A549 (cell line): ENCODE measurements at regions not wholly inside any gene's neighbourhood (a gene's known extent, or its start where the extent isn't known, plus 50 kb on each side); places are given as distances from the start of the nearest gene placed in this dataset.

ENCODE experiments used
- ATAC-seq, 2 experiments: fragments of 200-7000 bp in 1 of 2; fragments of >200 bp in 1 of 2; cut with Nextera tagmentation in 1 of 2; cut with Tn5 transposase in 1 of 2; 3 replicates each; pipeline versions ENCODE4 v1.8.0 to v1.9.1; 2018 to 2020; ENCODE audit warnings: mild to moderate bottlenecking in 1 of 2, moderate library complexity in 1 of 2
- CTCF ChIA-PET: fragments of 300-600 bp; sonication (Branson Sonifier 250); formaldehyde crosslinking; extraction: SDS; loops from one replicate; lab custom pipeline; 2021; ENCODE audit warnings: antibody characterized with exemption, inconsistent platforms; lab: Yijun Ruan, JAX
- POLR2A ChIA-PET: fragments of 350-600 bp; formaldehyde crosslinking; extraction: SDS; loops from one replicate; lab custom pipeline; 2021; ENCODE audit warnings: antibody characterized with exemption, inconsistent platforms; lab: Yijun Ruan, JAX
- DNase-seq, 2 experiments: peaks; one replicate each; pipeline versions ENCODE4 v3.0.0 to v3.0.0-alpha.2; 2011 to 2016; ENCODE audit warnings: low read depth in 1 of 2, low spot score in 1 of 2
- FAIRE-seq: peaks from 2 replicates; lab custom pipeline; 2011; peaks lifted over from hg19 to GRCh38; lab: Jason Lieb, UNC
- H3K27ac ChIP-seq, 2 experiments: fragments of >200 bp; sonication (Bioruptor Twin); formaldehyde crosslinking; 3 replicates each; pipeline ENCODE4 v1.5.1; 2016 to 2017
- H3K4me1 ChIP-seq: fragments of >200 bp; sonication (Bioruptor Twin); formaldehyde crosslinking; 3 replicates; pipeline ENCODE4 v1.6.1; 2016
- H3K4me2 ChIP-seq: fragments of >200 bp; sonication (Bioruptor Twin); formaldehyde crosslinking; 3 replicates; pipeline ENCODE4 v1.6.1; 2016
- H3K4me3 ChIP-seq: fragments of >200 bp; sonication (Bioruptor Twin); formaldehyde crosslinking; 3 replicates; pipeline ENCODE4 v1.5.1; 2016
- H3K9me3 ChIP-seq: fragments of >200 bp; sonication (Bioruptor Twin); formaldehyde crosslinking; 3 replicates; pipeline ENCODE4 v1.6.1; 2016
- BHLHE40 ChIP-seq: IDR thresholded peaks from 2 replicates; pipeline ENCODE4 v1.6.1; 2012; ENCODE audit warnings: low read depth, low read length, inconsistent platforms
- CBX2 ChIP-seq: fragments of 200-600 bp; sonication (generic); IDR thresholded peaks from 2 replicates; pipeline ENCODE4 v1.6.1; 2016; ENCODE audit warnings: low read depth, mild to moderate bottlenecking, borderline replicate concordance
- CBX8 ChIP-seq: fragments of 200-600 bp; sonication (generic); IDR thresholded peaks from 2 replicates; pipeline ENCODE4 v1.6.1; 2016
- CHD2 ChIP-seq: fragments of 150-350 bp; IDR thresholded peaks from 2 replicates; pipeline ENCODE4 v1.6.1; 2014; ENCODE audit warnings: low read length; ENCODE audit not compliant: partially characterized antibody
- EHMT2 ChIP-seq: fragments of 200-600 bp; sonication (generic); IDR thresholded peaks from 2 replicates; pipeline ENCODE4 v1.6.1; 2016; ENCODE audit warnings: antibody characterized with exemption, low read depth, mild to moderate bottlenecking, moderate library complexity
- EP300 ChIP-seq, 2 experiments: fragments of >200 bp; sonication (Bioruptor Twin); formaldehyde crosslinking; IDR thresholded peaks; 2 replicates in 1 of 2; 3 replicates in 1 of 2; pipeline ENCODE4 v1.6.1; 2016 to 2017
- FOSB ChIP-seq: fragments of 250-450 bp; sonication (Bioruptor Pico); IDR thresholded peaks from 2 replicates; pipeline ENCODE4 v1.5.0; 2020; ENCODE audit warnings: mild to moderate bottlenecking, moderate library complexity
- FOXS1 ChIP-seq: fragments of 250-450 bp; sonication (Bioruptor Pico); IDR thresholded peaks from 2 replicates; pipeline ENCODE4 v1.5.0; 2020; ENCODE audit warnings: mild to moderate bottlenecking, moderate library complexity
- HEYL ChIP-seq: fragments of 250-450 bp; sonication (Bioruptor Pico); IDR thresholded peaks from 2 replicates; pipeline ENCODE4 v1.8.0; 2021; ENCODE audit warnings: mild to moderate bottlenecking, moderate library complexity
- HOXB13 ChIP-seq: fragments of 250-450 bp; sonication (Bioruptor Pico); IDR thresholded peaks from 2 replicates; pipeline ENCODE4 v1.5.0; 2020; ENCODE audit warnings: low read depth, mild to moderate bottlenecking, moderate library complexity
- JUN ChIP-seq, 2 experiments: fragments of >200 bp; sonication (Bioruptor Twin); formaldehyde crosslinking; IDR thresholded peaks; 2 replicates in 1 of 2; 3 replicates in 1 of 2; pipeline ENCODE4 v1.6.1; 2016 to 2017
- KDM5A ChIP-seq: fragments of 200-600 bp; sonication (generic); IDR thresholded peaks from 2 replicates; pipeline ENCODE4 v1.6.1; 2016; ENCODE audit warnings: antibody characterized with exemption, mild to moderate bottlenecking
- MAFK ChIP-seq: fragments of 450-650 bp; IDR thresholded peaks from 2 replicates; pipeline ENCODE4 v1.6.1; 2014; ENCODE audit not compliant: partially characterized antibody
- MAZ ChIP-seq: fragments of 150-350 bp; IDR thresholded peaks from 2 replicates; pipeline ENCODE4 v1.6.1; 2014; ENCODE audit warnings: antibody characterized with exemption, low read depth, low read length, borderline replicate concordance
- MYC ChIP-seq: IDR thresholded peaks from 2 replicates; pipeline ENCODE4 v1.6.1; 2012; ENCODE audit warnings: mild to moderate bottlenecking, inconsistent platforms, low read length, improper control_type of control experiment, borderline replicate concordance
- NPAS2 ChIP-seq: fragments of 250-450 bp; sonication (Bioruptor Pico); IDR thresholded peaks from 2 replicates; pipeline ENCODE4 v1.8.0; 2022; ENCODE audit warnings: mild to moderate bottlenecking, moderate library complexity, borderline replicate concordance
- NR3C1 ChIP-seq: fragments of >200 bp; sonication (Bioruptor Twin); formaldehyde crosslinking; IDR thresholded peaks from 3 replicates; pipeline ENCODE4 v1.6.1; 2017
- POLR2A ChIP-seq: IDR thresholded peaks from 2 replicates; pipeline ENCODE4 v1.6.1; 2012; ENCODE audit warnings: mild to moderate bottlenecking, low read length
- POLR2AphosphoS2 ChIP-seq: conservative IDR thresholded peaks from 2 replicates; pipeline ENCODE4 v1.6.1; 2012; ENCODE audit warnings: low read length, improper control_type of control experiment, inconsistent platforms
- RFX5 ChIP-seq: fragments of 450-650 bp; IDR thresholded peaks from 2 replicates; pipeline ENCODE4 v1.7.1; 2014; ENCODE audit warnings: antibody characterized with exemption, mild to moderate bottlenecking, moderate library complexity
- RNF2 ChIP-seq: fragments of 200-600 bp; sonication (generic); IDR thresholded peaks from 2 replicates; pipeline ENCODE4 v1.6.1; 2016; ENCODE audit warnings: low read depth, mild to moderate bottlenecking, antibody characterized with exemption, moderate library complexity, borderline replicate concordance
- SREBF2 ChIP-seq: fragments of 450-650 bp; IDR thresholded peaks from 2 replicates; pipeline ENCODE4 v1.6.1; 2014; ENCODE audit warnings: mild to moderate bottlenecking, moderate library complexity
- TFCP2L1 ChIP-seq: fragments of 250-450 bp; sonication (Bioruptor Pico); IDR thresholded peaks from 2 replicates; pipeline ENCODE4 v1.5.0; 2021; ENCODE audit warnings: mild to moderate bottlenecking
- TP53 ChIP-seq: fragments of 250-450 bp; sonication (Bioruptor Pico); IDR thresholded peaks from 2 replicates; pipeline ENCODE4 v1.5.0; 2021; ENCODE audit warnings: mild to moderate bottlenecking, moderate library complexity
- ZC3H11A ChIP-seq: fragments of 450-650 bp; IDR thresholded peaks from 2 replicates; pipeline ENCODE4 v1.6.1; 2014; ENCODE audit warnings: antibody characterized with exemption, mild to moderate bottlenecking
- ZNF302 ChIP-seq: fragments of 250-450 bp; sonication (Bioruptor Pico); IDR thresholded peaks from 2 replicates; pipeline ENCODE4 v1.9.0; 2021; ENCODE audit warnings: inconsistent platforms, mild to moderate bottlenecking, moderate library complexity
- WGBS: methylation state at CpG from one replicate; pipeline ENCODE4 v1.1.6; 2017; ENCODE audit errors: missing lambda C conversion rate; 5-methylcytosine and 5-hydroxymethylcytosine counted together
- TF ChIP-seq, protein P1 (sequence below): fragments of >200 bp; sonication (Bioruptor Twin); formaldehyde crosslinking; IDR thresholded peaks from 2 replicates; pipeline ENCODE4 v1.6.1; 2016
- TF ChIP-seq, protein P2 (sequence below): fragments of 200-600 bp; sonication (generic); IDR thresholded peaks from 2 replicates; pipeline ENCODE4 v1.6.1; 2016; ENCODE audit warnings: antibody characterized with exemption, mild to moderate bottlenecking, moderate library complexity
- TF ChIP-seq, protein P3 (sequence below): fragments of 450-650 bp; IDR thresholded peaks from 2 replicates; pipeline ENCODE4 v1.6.1; 2014; ENCODE audit warnings: antibody characterized with exemption
- TF ChIP-seq, protein P4 (sequence below): fragments of 150-350 bp; IDR thresholded peaks from 2 replicates; pipeline ENCODE4 v1.6.1; 2014; ENCODE audit warnings: low read depth, mild to moderate bottlenecking, low read length

DNA sequence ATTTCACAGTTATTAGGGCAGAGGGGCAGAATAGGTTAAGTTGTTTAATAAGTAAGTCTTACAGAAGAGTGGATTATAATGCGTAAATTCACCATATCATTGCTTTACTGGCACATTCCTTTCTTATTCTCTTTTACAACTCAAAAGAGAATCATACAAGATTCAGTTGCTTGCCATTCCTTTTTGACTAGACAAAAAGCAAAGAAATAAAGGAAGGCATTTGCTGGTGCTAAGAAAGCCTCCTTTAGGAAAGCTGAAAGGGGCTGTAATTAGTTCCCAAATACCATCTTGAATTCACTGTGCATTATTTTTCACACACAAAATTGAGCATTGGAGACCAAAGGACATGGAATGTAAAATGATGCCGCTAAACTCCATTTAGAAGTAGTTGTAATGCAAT, 499.3 kb downstream of the NXPH1 start:
- ChIA-PET POLR2A (no interaction called here), CTCF (no interaction called here)
- Histone ChIP-seq H3K9me3 (no peaks in the 10 kb centered on the region), H3K27ac (no peak overlapping the region), H3K4me1 (no peaks in the 10 kb centered on the region), H3K4me2 (no peak overlapping the region), H3K4me3 (no peak overlapping the region)
- FAIRE-seq (no peak), ATAC-seq (no peak), DNase-seq (no peak)
- WGBS = 50% methylated on average over 2 of the region's 2 CpGs
- TF ChIP-seq HEYL (CRISPR knock-in tag) (no peak), BHLHE40 (no peak), RNF2 (no peak), MAZ (no peak), EHMT2 (no peak)
- TF ChIP-seq, protein P1, sequence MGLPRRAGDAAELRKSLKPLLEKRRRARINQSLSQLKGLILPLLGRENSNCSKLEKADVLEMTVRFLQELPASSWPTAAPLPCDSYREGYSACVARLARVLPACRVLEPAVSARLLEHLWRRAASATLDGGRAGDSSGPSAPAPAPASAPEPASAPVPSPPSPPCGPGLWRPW = no peak

DNA sequence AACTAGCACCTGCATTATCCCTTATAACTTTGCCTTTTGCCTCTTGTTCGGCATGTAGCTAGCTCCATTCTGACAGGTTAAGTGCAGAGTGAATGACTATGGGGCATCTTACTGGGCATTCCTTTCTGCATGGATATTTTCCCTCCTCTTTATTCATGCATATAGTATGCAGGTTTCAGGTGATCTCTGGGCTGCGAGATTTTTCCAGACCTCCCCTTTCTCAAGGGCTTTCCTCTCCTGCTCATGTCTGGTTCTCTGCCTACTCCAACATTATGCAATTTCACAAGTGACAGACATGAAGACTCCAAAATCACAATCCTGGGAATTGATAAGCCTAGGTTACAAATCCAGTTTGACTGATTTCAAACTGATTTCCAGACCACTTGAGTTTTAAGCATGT, 503.8 kb downstream of the NXPH1 start:
- Histone ChIP-seq H3K4me2 (no peak overlapping the region), H3K4me3 (no peak overlapping the region), H3K27ac (no peak overlapping the region), H3K9me3 (no peaks in the 10 kb centered on the region), H3K4me1 (no peaks in the 10 kb centered on the region)
- no peak for ATAC-seq
- WGBS = 6% methylated on average over 2 of the region's 2 CpGs
- FAIRE-seq = no peak
- ChIA-PET CTCF (no interaction called here), POLR2A (no interaction called here)
- DNase-seq = no peak
- TF ChIP-seq NR3C1 (no peak), CBX8 (no peak), FOSB (CRISPR knock-in tag) (no peak), POLR2AphosphoS2 (no peak), CHD2 (no peak), POLR2A (no peak), NPAS2 (no peak), MAFK (no peak), TFCP2L1 (CRISPR knock-in tag) (no peak), ZC3H11A (no peak), MYC (no peak), HOXB13 (CRISPR knock-in tag) (no peak), EP300 (IDR thresholded peaks at IDR 0.05) (no peak)
- TF ChIP-seq, protein P2, sequence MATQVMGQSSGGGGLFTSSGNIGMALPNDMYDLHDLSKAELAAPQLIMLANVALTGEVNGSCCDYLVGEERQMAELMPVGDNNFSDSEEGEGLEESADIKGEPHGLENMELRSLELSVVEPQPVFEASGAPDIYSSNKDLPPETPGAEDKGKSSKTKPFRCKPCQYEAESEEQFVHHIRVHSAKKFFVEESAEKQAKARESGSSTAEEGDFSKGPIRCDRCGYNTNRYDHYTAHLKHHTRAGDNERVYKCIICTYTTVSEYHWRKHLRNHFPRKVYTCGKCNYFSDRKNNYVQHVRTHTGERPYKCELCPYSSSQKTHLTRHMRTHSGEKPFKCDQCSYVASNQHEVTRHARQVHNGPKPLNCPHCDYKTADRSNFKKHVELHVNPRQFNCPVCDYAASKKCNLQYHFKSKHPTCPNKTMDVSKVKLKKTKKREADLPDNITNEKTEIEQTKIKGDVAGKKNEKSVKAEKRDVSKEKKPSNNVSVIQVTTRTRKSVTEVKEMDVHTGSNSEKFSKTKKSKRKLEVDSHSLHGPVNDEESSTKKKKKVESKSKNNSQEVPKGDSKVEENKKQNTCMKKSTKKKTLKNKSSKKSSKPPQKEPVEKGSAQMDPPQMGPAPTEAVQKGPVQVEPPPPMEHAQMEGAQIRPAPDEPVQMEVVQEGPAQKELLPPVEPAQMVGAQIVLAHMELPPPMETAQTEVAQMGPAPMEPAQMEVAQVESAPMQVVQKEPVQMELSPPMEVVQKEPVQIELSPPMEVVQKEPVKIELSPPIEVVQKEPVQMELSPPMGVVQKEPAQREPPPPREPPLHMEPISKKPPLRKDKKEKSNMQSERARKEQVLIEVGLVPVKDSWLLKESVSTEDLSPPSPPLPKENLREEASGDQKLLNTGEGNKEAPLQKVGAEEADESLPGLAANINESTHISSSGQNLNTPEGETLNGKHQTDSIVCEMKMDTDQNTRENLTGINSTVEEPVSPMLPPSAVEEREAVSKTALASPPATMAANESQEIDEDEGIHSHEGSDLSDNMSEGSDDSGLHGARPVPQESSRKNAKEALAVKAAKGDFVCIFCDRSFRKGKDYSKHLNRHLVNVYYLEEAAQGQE = no peak
- TF ChIP-seq, protein P3, sequence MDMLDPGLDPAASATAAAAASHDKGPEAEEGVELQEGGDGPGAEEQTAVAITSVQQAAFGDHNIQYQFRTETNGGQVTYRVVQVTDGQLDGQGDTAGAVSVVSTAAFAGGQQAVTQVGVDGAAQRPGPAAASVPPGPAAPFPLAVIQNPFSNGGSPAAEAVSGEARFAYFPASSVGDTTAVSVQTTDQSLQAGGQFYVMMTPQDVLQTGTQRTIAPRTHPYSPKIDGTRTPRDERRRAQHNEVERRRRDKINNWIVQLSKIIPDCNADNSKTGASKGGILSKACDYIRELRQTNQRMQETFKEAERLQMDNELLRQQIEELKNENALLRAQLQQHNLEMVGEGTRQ = no peak

DNA sequence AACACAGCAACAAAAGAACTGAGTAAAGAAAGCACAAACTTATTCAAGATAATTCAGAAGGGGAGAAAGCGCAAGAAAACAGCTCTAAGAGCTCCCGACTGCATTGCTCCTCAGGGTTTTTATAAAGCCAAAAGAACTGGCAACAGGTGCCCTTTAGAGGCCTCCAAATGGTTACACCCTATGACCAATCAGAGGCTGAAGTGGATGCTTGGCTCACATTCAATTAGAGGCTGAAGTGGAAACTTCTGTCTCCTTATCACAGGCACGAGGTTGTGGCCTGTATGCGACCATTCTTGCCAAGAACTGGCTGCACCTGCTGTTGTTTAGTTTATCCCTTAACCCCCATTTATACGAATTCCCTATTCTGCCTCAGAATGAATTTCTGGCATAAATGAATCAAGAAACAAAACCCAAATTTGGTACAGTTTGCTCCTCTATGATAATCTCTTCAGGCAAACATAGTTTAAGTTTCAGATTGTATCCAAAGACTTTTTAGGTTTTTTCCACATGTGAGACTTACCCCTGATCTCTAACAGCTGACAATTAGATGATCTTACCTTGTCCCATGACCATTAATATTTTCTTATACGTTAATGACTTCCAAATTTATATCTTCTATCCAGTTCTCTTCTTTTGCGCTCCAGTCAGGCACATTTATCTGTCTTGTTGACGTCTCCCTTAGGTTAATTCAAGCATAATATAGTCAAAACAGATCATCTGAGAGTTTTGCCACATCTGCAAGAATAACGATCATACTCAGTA, 504.8 kb downstream of the NXPH1 start:
- FAIRE-seq (no peak), ATAC-seq (no peak)
- no peak overlapping the region for H3K4me2 ChIP-seq
- no peak overlapping the region for H3K27ac ChIP-seq
- H3K4me3 ChIP-seq = no peak overlapping the region
- POLR2A ChIA-PET = no interaction called here
- H3K4me1 ChIP-seq = no peaks in the 10 kb centered on the region
- CTCF ChIA-PET = no interaction called here
- TF ChIP-seq BHLHE40 (no peak), EP300 (IDR thresholded peaks at IDR 0.05) (no peak), ZNF302 (no peak), TP53 (CRISPR knock-in tag) (no peak), FOXS1 (CRISPR knock-in tag) (no peak), KDM5A (no peak), RFX5 (no peak), NR3C1 (no peak), CBX8 (no peak), SREBF2 (no peak), CBX2 (no peak), JUN (IDR thresholded peaks at IDR 0.05) (no peak)
- TF ChIP-seq, protein P4, sequence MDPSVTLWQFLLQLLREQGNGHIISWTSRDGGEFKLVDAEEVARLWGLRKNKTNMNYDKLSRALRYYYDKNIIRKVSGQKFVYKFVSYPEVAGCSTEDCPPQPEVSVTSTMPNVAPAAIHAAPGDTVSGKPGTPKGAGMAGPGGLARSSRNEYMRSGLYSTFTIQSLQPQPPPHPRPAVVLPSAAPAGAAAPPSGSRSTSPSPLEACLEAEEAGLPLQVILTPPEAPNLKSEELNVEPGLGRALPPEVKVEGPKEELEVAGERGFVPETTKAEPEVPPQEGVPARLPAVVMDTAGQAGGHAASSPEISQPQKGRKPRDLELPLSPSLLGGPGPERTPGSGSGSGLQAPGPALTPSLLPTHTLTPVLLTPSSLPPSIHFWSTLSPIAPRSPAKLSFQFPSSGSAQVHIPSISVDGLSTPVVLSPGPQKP = no peak
- TF ChIP-seq, all 56 proteins: peak for 0
- DNase-seq = no peak
- WGBS = 10% methylated on average over 9 of the region's 9 CpGs
- H3K9me3 ChIP-seq = no peaks in the 10 kb centered on the region
